Testis (tissue), 2 donors: ENCODE measurements at regions not wholly inside any gene's neighbourhood (a gene's known extent, or its start where the extent isn't known, plus 50 kb on each side); places are given as distances from the start of the nearest gene placed in this dataset.

Experiments used
- POLR2A ChIP-seq: fragments of 450-650 bp; IDR thresholded peaks from one replicate; pipeline ENCODE4 v1.6.1; 2017; ENCODE audit warnings: antibody characterized with exemption, mild to moderate bottlenecking, moderate library complexity
- TF ChIP-seq, protein P1 (sequence below), 3 experiments: fragments of 450-650 bp in 2 of 3; fragments of 200-600 bp in 1 of 3; sonication (generic) in 1 of 3; IDR thresholded peaks; one replicate each; pipeline ENCODE4 v1.5.1; 2016 to 2019; ENCODE audit warnings: antibody characterized with exemption in 3 of 3, mild to moderate bottlenecking in 2 of 3, moderate library complexity in 1 of 3

DNA sequence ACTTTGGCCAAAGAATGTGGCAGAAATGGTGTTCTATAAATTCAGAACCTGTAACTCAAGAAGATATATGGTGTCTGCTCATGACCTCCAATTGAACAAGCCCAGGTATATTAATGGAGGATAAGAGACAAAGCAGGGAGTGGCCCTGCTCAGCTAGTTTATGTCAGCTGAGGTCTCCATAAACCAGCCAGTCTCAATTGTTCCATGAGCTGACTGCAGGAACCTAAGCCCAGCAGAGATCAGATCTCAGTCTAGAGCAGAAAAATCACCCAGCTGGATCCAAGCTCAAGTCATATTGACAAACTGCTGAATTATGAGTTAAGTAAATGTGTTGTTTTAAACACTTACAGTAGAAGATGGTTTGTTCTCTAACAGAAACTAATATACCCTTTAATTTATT, 105.5 kb upstream of the SGCE start:
- TF ChIP-seq, protein P1, sequence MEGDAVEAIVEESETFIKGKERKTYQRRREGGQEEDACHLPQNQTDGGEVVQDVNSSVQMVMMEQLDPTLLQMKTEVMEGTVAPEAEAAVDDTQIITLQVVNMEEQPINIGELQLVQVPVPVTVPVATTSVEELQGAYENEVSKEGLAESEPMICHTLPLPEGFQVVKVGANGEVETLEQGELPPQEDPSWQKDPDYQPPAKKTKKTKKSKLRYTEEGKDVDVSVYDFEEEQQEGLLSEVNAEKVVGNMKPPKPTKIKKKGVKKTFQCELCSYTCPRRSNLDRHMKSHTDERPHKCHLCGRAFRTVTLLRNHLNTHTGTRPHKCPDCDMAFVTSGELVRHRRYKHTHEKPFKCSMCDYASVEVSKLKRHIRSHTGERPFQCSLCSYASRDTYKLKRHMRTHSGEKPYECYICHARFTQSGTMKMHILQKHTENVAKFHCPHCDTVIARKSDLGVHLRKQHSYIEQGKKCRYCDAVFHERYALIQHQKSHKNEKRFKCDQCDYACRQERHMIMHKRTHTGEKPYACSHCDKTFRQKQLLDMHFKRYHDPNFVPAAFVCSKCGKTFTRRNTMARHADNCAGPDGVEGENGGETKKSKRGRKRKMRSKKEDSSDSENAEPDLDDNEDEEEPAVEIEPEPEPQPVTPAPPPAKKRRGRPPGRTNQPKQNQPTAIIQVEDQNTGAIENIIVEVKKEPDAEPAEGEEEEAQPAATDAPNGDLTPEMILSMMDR (IDR thresholded peaks at IDR 0.05) = no peak
- no peak for TF ChIP-seq POLR2A
